ENCODE measurements at regions not wholly inside any gene's neighbourhood (a gene's known extent, or its start where the extent isn't known, plus 50 kb on each side); places are given as distances from the start of the nearest gene placed in this dataset.

- TF ChIP-seq CTCF (IDR thresholded peaks at IDR 0.05; ENCODE audit: control insufficient read depth, extremely low read depth, insufficient read depth): no peak
- DNase-seq (ENCODE audit: low read depth): no peak
- H3K4me3 ChIP-seq (ENCODE audit: low read depth, low read length): no peak overlapping the region
Measured at GRCh38 chr22:48096851-48097665, 1334.6 kb downstream of the TBC1D22A start.

- TF ChIP-seq CTCF (IDR thresholded peaks at IDR 0.05; ENCODE audit: control insufficient read depth, extremely low read depth, insufficient read depth): no peak
- no peak overlapping the region for H3K4me3 ChIP-seq (ENCODE audit: low read depth, low read length)
- DNase-seq (ENCODE audit: low read depth): no peak
Measured at GRCh38 chr22:48096411-48096810, 1334.0 kb downstream of the TBC1D22A start.

DNA sequence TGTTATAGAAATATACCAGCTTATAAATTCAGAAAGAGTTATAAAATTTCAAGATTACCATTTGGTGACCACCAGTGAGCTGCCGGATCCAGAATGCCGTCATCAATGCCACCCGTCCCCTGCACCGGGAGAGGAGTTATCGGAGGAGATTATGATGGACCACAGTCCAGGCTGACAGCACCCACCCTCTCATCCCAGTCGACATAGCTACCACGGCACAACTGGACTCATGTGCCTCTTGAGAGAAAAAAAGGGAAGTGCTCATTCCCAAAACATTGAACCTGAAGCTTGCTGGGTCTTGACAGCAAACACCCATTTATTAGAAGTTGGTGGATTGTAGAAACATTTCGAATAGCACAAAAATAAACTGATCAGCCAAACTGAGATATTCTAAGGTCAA lies 1331.5 kb downstream of the TBC1D22A start:
- DNase-seq (ENCODE audit: low read depth): no peak
- no peak for TF ChIP-seq CTCF (IDR thresholded peaks at IDR 0.05; ENCODE audit: control insufficient read depth, extremely low read depth, insufficient read depth)
- H3K4me3 ChIP-seq (ENCODE audit: low read depth, low read length): no peak overlapping the region

DNA sequence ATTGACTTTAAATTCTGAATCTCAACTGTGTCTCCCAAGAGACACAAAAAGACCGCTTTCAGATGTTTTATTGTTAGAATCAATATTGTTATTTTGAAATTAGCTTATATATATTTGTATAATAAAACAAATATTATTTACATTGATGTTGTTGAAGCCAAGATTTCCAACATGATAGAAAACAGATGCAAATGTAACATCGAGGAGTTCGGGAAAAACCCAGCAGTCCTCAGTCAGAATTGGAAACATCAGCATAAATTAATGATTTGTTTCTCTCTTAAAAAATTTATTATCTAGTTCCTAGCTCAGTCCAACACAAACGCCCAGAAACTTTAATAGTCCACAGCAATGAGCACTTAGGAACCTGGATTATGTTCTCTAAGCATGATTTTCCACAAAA lies 1330.4 kb downstream of the TBC1D22A start:
- DNase-seq (ENCODE audit: low read depth): no peak
- TF ChIP-seq CTCF (IDR thresholded peaks at IDR 0.05; ENCODE audit: control insufficient read depth, extremely low read depth, insufficient read depth): no peak
- no peak overlapping the region for H3K4me3 ChIP-seq (ENCODE audit: low read depth, low read length)

GRCh38 chr22:48091656-48092223 lies 1329.3 kb downstream of the TBC1D22A start:
- no peak for TF ChIP-seq CTCF (IDR thresholded peaks at IDR 0.05; ENCODE audit: control insufficient read depth, extremely low read depth, insufficient read depth)
- no peak for DNase-seq (ENCODE audit: low read depth)
- H3K4me3 ChIP-seq (ENCODE audit: low read depth, low read length): no peak overlapping the region

- no peak for TF ChIP-seq CTCF (IDR thresholded peaks at IDR 0.05; ENCODE audit: control insufficient read depth, extremely low read depth, insufficient read depth)
- H3K4me3 ChIP-seq (ENCODE audit: low read depth, low read length): no peak overlapping the region
- DNase-seq (ENCODE audit: low read depth): no peak
Measured at GRCh38 chr22:48091060-48091650, 1328.7 kb downstream of the TBC1D22A start.
